CD4-positive, alpha-beta memory T cell (primary cell): ENCODE measurements at regions not wholly inside any gene's neighbourhood (a gene's known extent, or its start where the extent isn't known, plus 50 kb on each side); places are given as distances from the start of the nearest gene placed in this dataset.

Experiments
- CTCF ChIA-PET: fragments of 350-600 bp; sonication (Branson Sonifier 250); formaldehyde crosslinking; loops from one replicate; lab custom pipeline; 2021; ENCODE audit warnings: inconsistent platforms; ENCODE audit not compliant: partially characterized antibody; lab: Charles Lee
- POLR2A ChIA-PET: fragments of 350-600 bp; sonication (Branson Sonifier 250); formaldehyde crosslinking; loops from one replicate; lab custom pipeline; 2021; ENCODE audit not compliant: partially characterized antibody; lab: Charles Lee
- DNase-seq, 5 donors: peaks; one replicate each; pipeline versions ENCODE4 v3.0.0 to v3.0.0-alpha.2; 2020 to 2022; ENCODE audit warnings: mixed read lengths in 1 of 5
- H3K27ac ChIP-seq: one replicate; pipeline ENCODE4 v1.7.0; 2013; ENCODE audit warnings: low read depth, low read length
- H3K27me3 ChIP-seq: 2 replicates; pipeline ENCODE4 v1.7.0; 2013; ENCODE audit warnings: mild to moderate bottlenecking, low read length, moderate library complexity; ENCODE audit not compliant: insufficient read depth
- H3K36me3 ChIP-seq: 2 replicates; pipeline ENCODE4 v1.7.0; 2013; ENCODE audit warnings: mild to moderate bottlenecking, low read length, moderate library complexity; ENCODE audit not compliant: insufficient read depth
- H3K4me1 ChIP-seq: 2 replicates; pipeline ENCODE4 v1.7.0; 2013; ENCODE audit warnings: mild to moderate bottlenecking, low read length, moderate library complexity; ENCODE audit not compliant: insufficient read depth
- H3K4me3 ChIP-seq, 2 donors: one replicate each; pipeline ENCODE4 v1.7.0; 2013; ENCODE audit warnings: low read length in 2 of 2, mild to moderate bottlenecking in 1 of 2
- H3K9me3 ChIP-seq, 2 donors: one replicate each; pipeline ENCODE4 v1.7.0; 2013; ENCODE audit warnings: low read length in 2 of 2, control low read depth in 1 of 2; ENCODE audit not compliant: control insufficient read depth in 1 of 2
- H3K27ac Mint-ChIP-seq, 7 donors: one replicate each; pipeline ENCODE4 v1.8.0; 2020 to 2021; ENCODE audit warnings: mixed read lengths in 7 of 7, mild to moderate bottlenecking in 6 of 7, inconsistent platforms in 3 of 7, moderate library complexity in 3 of 7
- H3K27me3 Mint-ChIP-seq, 2 donors: one replicate each; pipeline ENCODE4 v1.8.0; 2020 to 2021; ENCODE audit warnings: mixed read lengths in 2 of 2
- H3K36me3 Mint-ChIP-seq, 2 donors: one replicate each; pipeline ENCODE4 v1.8.0; 2020 to 2021; ENCODE audit warnings: mixed read lengths in 2 of 2, inconsistent platforms in 1 of 2, mild to moderate bottlenecking in 1 of 2
- H3K4me1 Mint-ChIP-seq, 4 donors: one replicate each; pipeline ENCODE4 v1.8.0; 2020 to 2021; ENCODE audit warnings: mixed read lengths in 4 of 4, mild to moderate bottlenecking in 1 of 4
- H3K4me3 Mint-ChIP-seq, 8 donors: one replicate each; pipeline ENCODE4 v1.8.0; 2020 to 2021; ENCODE audit warnings: mixed read lengths in 8 of 8, mild to moderate bottlenecking in 7 of 8, moderate library complexity in 6 of 8, inconsistent platforms in 3 of 8
- H3K9me3 Mint-ChIP-seq, 8 donors: one replicate each; pipeline ENCODE4 v1.8.0; 2020 to 2021; ENCODE audit warnings: mixed read lengths in 8 of 8, mild to moderate bottlenecking in 5 of 8, inconsistent platforms in 3 of 8, moderate library complexity in 1 of 8
- intact Hi-C: fragments of 100-400 bp; cut with micrococcal nuclease; formaldehyde crosslinking; loops from one replicate; pipeline ENCODE4 v1.15.1; 2023

- Histone ChIP-seq H3K27me3 (no peaks in the 10 kb centered on the region), H3K4me1 (no peaks in the 10 kb centered on the region), H3K4me3 (no peak overlapping the region), H3K27ac (no peak overlapping the region), H3K36me3 (no peaks in the 10 kb centered on the region), H3K9me3 (no peaks in the 10 kb centered on the region)
- intact Hi-C loops, result no loop called here
- no peaks in the 10 kb centered on the region for H3K36me3 Mint-ChIP-seq
- H3K4me1 Mint-ChIP-seq, result no peaks in the 10 kb centered on the region
- DNase-seq, result no peak
- peaks cover 8 to 10% of the 10 kb centered on the region in 2 donors for H3K27me3 Mint-ChIP-seq
- peaks cover 0 to 7% (median under 1%) of the 10 kb centered on the region in 8 donors for H3K9me3 Mint-ChIP-seq
- CTCF ChIA-PET, result no interaction called here
- POLR2A ChIA-PET, result no interaction called here
- no peak overlapping the region for H3K27ac Mint-ChIP-seq
- no peak overlapping the region for H3K4me3 Mint-ChIP-seq
Measured at GRCh38 chr12:125458552-125459268, 393.5 kb downstream of the AACS start.

- no peak for DNase-seq
- Mint-ChIP-seq H3K9me3 (peaks cover 0 to 4% (median 0%) of the 10 kb centered on the region in 8 donors), H3K4me3 (no peak overlapping the region), H3K4me1 (no peaks in the 10 kb centered on the region), H3K27ac (no peak overlapping the region), H3K27me3 (peaks cover 8 to 9% of the 10 kb centered on the region in 2 donors), H3K36me3 (no peaks in the 10 kb centered on the region)
- Histone ChIP-seq H3K36me3 (no peaks in the 10 kb centered on the region), H3K27me3 (no peaks in the 10 kb centered on the region), H3K27ac (no peak overlapping the region), H3K9me3 (no peaks in the 10 kb centered on the region), H3K4me1 (no peaks in the 10 kb centered on the region), H3K4me3 (no peak overlapping the region)
- intact Hi-C loops, result no loop called here
- ChIA-PET CTCF (no interaction called here), POLR2A (no interaction called here)
Measured at GRCh38 chr12:125461831-125462230, 396.6 kb downstream of the AACS start.

- Mint-ChIP-seq H3K9me3 (peaks cover 0 to 4% (median 0%) of the 10 kb centered on the region in 8 donors), H3K4me1 (no peaks in the 10 kb centered on the region), H3K27ac (no peak overlapping the region), H3K27me3 (peaks cover 1 to 2% of the 10 kb centered on the region in 2 donors), H3K36me3 (no peaks in the 10 kb centered on the region), H3K4me3 (no peak overlapping the region)
- DNase-seq, result no peak
- Histone ChIP-seq H3K4me3 (no peak overlapping the region), H3K27me3 (no peaks in the 10 kb centered on the region), H3K27ac (no peak overlapping the region), H3K4me1 (no peaks in the 10 kb centered on the region), H3K9me3 (no peaks in the 10 kb centered on the region), H3K36me3 (no peaks in the 10 kb centered on the region)
- intact Hi-C loops, result no loop called here
- ChIA-PET POLR2A (no interaction called here), CTCF (no interaction called here)
Measured at GRCh38 chr12:125463386-125463785, 398.2 kb downstream of the AACS start.

GRCh38 chr12:125467363-125467762, 402.1 kb downstream of the AACS start:
- Mint-ChIP-seq H3K4me1 (no peaks in the 10 kb centered on the region), H3K36me3 (no peaks in the 10 kb centered on the region), H3K4me3 (no peak overlapping the region), H3K27ac (no peak overlapping the region), H3K27me3 (no peaks in the 10 kb centered on the region), H3K9me3 (peaks cover 0 to 1% (median 0%) of the 10 kb centered on the region in 8 donors)
- H3K4me3 ChIP-seq, result no peak overlapping the region
- no peaks in the 10 kb centered on the region for H3K4me1 ChIP-seq
- no peaks in the 10 kb centered on the region for H3K36me3 ChIP-seq
- POLR2A ChIA-PET, result no interaction called here
- H3K9me3 ChIP-seq, result no peaks in the 10 kb centered on the region
- DNase-seq, result no peak
- CTCF ChIA-PET, result no interaction called here
- no peaks in the 10 kb centered on the region for H3K27me3 ChIP-seq
- intact Hi-C loops, result no loop called here
- H3K27ac ChIP-seq, result no peak overlapping the region

- Histone ChIP-seq H3K27me3 (no peaks in the 10 kb centered on the region), H3K36me3 (no peaks in the 10 kb centered on the region), H3K4me3 (no peak overlapping the region), H3K27ac (no peak overlapping the region), H3K4me1 (no peaks in the 10 kb centered on the region), H3K9me3 (no peaks in the 10 kb centered on the region)
- ChIA-PET POLR2A (no interaction called here), CTCF (no interaction called here)
- Mint-ChIP-seq H3K4me1 (no peaks in the 10 kb centered on the region), H3K4me3 (no peak overlapping the region), H3K27me3 (no peaks in the 10 kb centered on the region), H3K27ac (no peak overlapping the region), H3K36me3 (no peaks in the 10 kb centered on the region), H3K9me3 (no peaks in the 10 kb centered on the region)
- DNase-seq, result no peak
- intact Hi-C loops, result no loop called here
Measured at GRCh38 chr12:125469683-125470082, 404.4 kb downstream of the AACS start.

- no peaks in the 10 kb centered on the region for H3K4me1 Mint-ChIP-seq
- H3K4me3 Mint-ChIP-seq, result no peak overlapping the region
- POLR2A ChIA-PET, result no interaction called here
- intact Hi-C loops, result no loop called here
- H3K27ac Mint-ChIP-seq, result no peak overlapping the region
- no peaks in the 10 kb centered on the region for H3K9me3 Mint-ChIP-seq
- DNase-seq, result no peak
- peaks cover 0 to 2% of the 10 kb centered on the region in 2 donors for H3K27me3 Mint-ChIP-seq
- H3K4me1 ChIP-seq, result no peaks in the 10 kb centered on the region
- H3K9me3 ChIP-seq, result no peaks in the 10 kb centered on the region
- H3K4me3 ChIP-seq, result no peak overlapping the region
- H3K36me3 Mint-ChIP-seq, result no peaks in the 10 kb centered on the region
- no peak overlapping the region for H3K27ac ChIP-seq
- H3K36me3 ChIP-seq, result no peaks in the 10 kb centered on the region
- CTCF ChIA-PET, result no interaction called here
- H3K27me3 ChIP-seq, result no peaks in the 10 kb centered on the region
Measured at GRCh38 chr12:125470838-125471783, 405.9 kb downstream of the AACS start.

GRCh38 chr12:125473501-125473900, 408.3 kb downstream of the AACS start:
- H3K36me3 ChIP-seq, result no peaks in the 10 kb centered on the region
- Mint-ChIP-seq H3K27me3 (peaks cover 5 to 6% of the 10 kb centered on the region in 2 donors), H3K4me1 (no peaks in the 10 kb centered on the region), H3K27ac (no peak overlapping the region), H3K36me3 (no peaks in the 10 kb centered on the region), H3K9me3 (peaks cover 0 to under 1% (median 0%) of the 10 kb centered on the region in 8 donors), H3K4me3 (no peak overlapping the region)
- H3K9me3 ChIP-seq, result no peaks in the 10 kb centered on the region
- no peaks in the 10 kb centered on the region for H3K4me1 ChIP-seq
- CTCF ChIA-PET, result no interaction called here
- POLR2A ChIA-PET, result no interaction called here
- intact Hi-C loops, result no loop called here
- no peak overlapping the region for H3K4me3 ChIP-seq
- H3K27me3 ChIP-seq, result no peaks in the 10 kb centered on the region
- no peak overlapping the region for H3K27ac ChIP-seq
- no peak for DNase-seq
